ENCODE measurements at regions not wholly inside any gene's neighbourhood (a gene's known extent, or its start where the extent isn't known, plus 50 kb on each side); places are given as distances from the start of the nearest gene placed in this dataset.

- TF ChIP-seq CTCF (IDR thresholded peaks at IDR 0.05; ENCODE audit: low read depth, low read length, missing control alignments), result no peak
- DNase-seq (ENCODE audit: low read depth), result no peak
- H3K4me3 ChIP-seq (ENCODE audit: low read depth, low read length), result no peak overlapping the region
- in situ Hi-C loops (cut with HindIII; ENCODE audit: low sequenced_read_pairs), result no loop called here
Observed at GRCh38 chr12:45165284-45165683, 50.6 kb upstream of the ANO6 start.

DNA sequence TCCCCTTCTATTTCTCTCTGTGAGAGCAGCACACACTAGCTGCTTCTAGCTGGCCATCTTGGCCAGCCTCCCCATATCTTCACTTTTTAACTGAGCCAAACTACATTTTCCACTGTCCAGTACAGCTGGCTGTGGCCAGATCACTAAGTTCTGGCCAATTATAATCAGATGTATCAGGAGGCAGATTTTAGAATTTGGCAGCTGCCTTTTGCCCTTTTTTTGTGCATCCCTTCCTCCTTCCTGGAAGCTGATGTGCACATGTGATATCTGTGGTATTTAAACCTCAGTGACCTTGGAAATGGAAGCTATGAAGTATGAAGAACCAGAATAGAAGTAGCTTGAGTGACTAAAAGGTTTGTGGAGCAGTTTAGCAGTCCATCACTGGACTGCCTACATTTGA, 49.8 kb upstream of the ANO6 start:
- no peak overlapping the region for H3K4me3 ChIP-seq (ENCODE audit: low read depth, low read length)
- no peak for DNase-seq (ENCODE audit: low read depth)
- in situ Hi-C loops (cut with HindIII; ENCODE audit: low sequenced_read_pairs), result no loop called here
- TF ChIP-seq CTCF (IDR thresholded peaks at IDR 0.05; ENCODE audit: low read depth, low read length, missing control alignments), result no peak

Data from astrocyte of the cerebellum (primary cell).